HCT116 (cell line): ENCODE measurements at regions not wholly inside any gene's neighbourhood (a gene's known extent, or its start where the extent isn't known, plus 50 kb on each side); places are given as distances from the start of the nearest gene placed in this dataset.
"Not testable (repeated sequence)": the region's sequence is repeated elsewhere in the genome, so short reads cannot be mapped to it uniquely, and the experiment has no call there.

Source experiments
- ATAC-seq: fragments of 200-7000 bp; cut with Tn5 transposase; 2 replicates; pipeline ENCODE4 v1.9.1; 2020; ENCODE audit warnings: mild to moderate bottlenecking, moderate library complexity
- BruUV-seq: library from RNA; stranded (reverse); fragments of 400-500 nt; replicated peaks from 2 replicates; lab custom pipeline; 2021; lab: Mats Ljungman, UMichigan
- CTCF ChIA-PET: fragments of 300-600 bp; sonication (Branson Sonifier 250); formaldehyde crosslinking; loops from one replicate; lab custom pipeline; 2021; ENCODE audit warnings: antibody characterized with exemption; lab: Charles Lee
- POLR2A ChIA-PET: fragments of 300-600, 350-600 bp; sonication (Branson Sonifier 250); formaldehyde crosslinking; loops from one replicate; lab custom pipeline; 2021; ENCODE audit warnings: antibody characterized with exemption; lab: Charles Lee
- RAD21 ChIA-PET, 2 experiments: fragments of 300-600 bp; sonication (Branson Sonifier 250); formaldehyde crosslinking; loops; one replicate each; lab custom pipeline; 2023; ENCODE audit warnings: low total read pairs in 2 of 2; ENCODE audit not compliant: uncharacterized antibody in 2 of 2, unreplicated experiment in 2 of 2, low non-redundant PET in 1 of 2; lab: Charles Lee
- DNase-seq: peaks from one replicate; pipeline ENCODE4 v3.0.0-alpha.2; 2010; ENCODE audit warnings: low read depth, low spot score
- H2AFZ ChIP-seq: fragments of 200-600 bp; shearing (Covaris generic), sonication (generic); 2 replicates; pipeline ENCODE4 v1.6.1; 2017; ENCODE audit warnings: low read depth, mixed run types, mixed read lengths, antibody characterized with exemption, low read length; ENCODE audit not compliant: poor library complexity, severe bottlenecking
- H3K27ac ChIP-seq: 2 replicates; pipeline ENCODE4 v1.5.1; 2012; ENCODE audit warnings: low read depth, low read length
- H3K27me3 ChIP-seq: fragments of 200-600 bp; sonication (generic); 2 replicates; pipeline ENCODE4 v1.6.1; 2016; ENCODE audit warnings: mixed run types, low read length, mixed read lengths; ENCODE audit not compliant: insufficient read depth
- H3K36me3 ChIP-seq, 2 experiments: fragments of 200-500 bp in 1 of 2; fragments of 200-600 bp in 1 of 2; sonication (Bioruptor generic) in 1 of 2; sonication (generic) in 1 of 2; 2 replicates each; pipeline versions ENCODE4 v1.5.1 to v1.6.1; 2014 to 2016; ENCODE audit warnings: low read length in 2 of 2, inconsistent platforms in 1 of 2, mixed read lengths in 1 of 2, mixed run types in 1 of 2; ENCODE audit not compliant: insufficient read depth in 2 of 2, control insufficient read depth in 1 of 2
- H3K4me1 ChIP-seq, 2 experiments: fragments of 200-600 bp in 1 of 2; sonication (generic) in 1 of 2; 2 replicates each; pipeline versions ENCODE4 v1.5.1 to v1.6.1; 2012 to 2017; ENCODE audit warnings: low read length in 2 of 2, inconsistent platforms in 1 of 2, mild to moderate bottlenecking in 1 of 2, mixed read lengths in 1 of 2, mixed run types in 1 of 2, moderate library complexity in 1 of 2; ENCODE audit not compliant: insufficient read depth in 2 of 2, control insufficient read depth in 1 of 2
- H3K4me2 ChIP-seq: fragments of 200-600 bp; sonication (generic); 2 replicates; pipeline ENCODE4 v1.6.1; 2017; ENCODE audit warnings: mixed run types, low read length, mixed read lengths
- H3K4me3 ChIP-seq, 2 experiments: fragments of 200-600 bp in 1 of 2; sonication (generic) in 1 of 2; replicated peaks in 1 of 2; 2 replicates each; pipeline ENCODE4 v1.5.1; 2011 to 2016; ENCODE audit warnings: low read length in 2 of 2, control low read depth in 1 of 2, low read depth in 1 of 2, mild to moderate bottlenecking in 1 of 2, mixed read lengths in 1 of 2, mixed run types in 1 of 2
- H3K79me2 ChIP-seq: fragments of 200-600 bp; sonication (generic); 2 replicates; pipeline ENCODE4 v1.6.1; 2017; ENCODE audit warnings: mild to moderate bottlenecking, mixed run types, low read length, moderate library complexity, mixed read lengths; ENCODE audit not compliant: insufficient read depth
- H3K9ac ChIP-seq: fragments of 200-600 bp; sonication (generic); 2 replicates; pipeline ENCODE4 v1.6.1; 2016; ENCODE audit warnings: low read length, mixed read lengths
- H3K9me2 ChIP-seq: fragments of 200-600 bp; sonication (generic), shearing (Covaris generic); 2 replicates; pipeline ENCODE4 v1.6.1; 2017; ENCODE audit warnings: mixed run types, mild to moderate bottlenecking, moderate library complexity; ENCODE audit not compliant: insufficient read depth
- H3K9me3 ChIP-seq, 2 experiments: fragments of 200-500 bp in 1 of 2; fragments of 200-600 bp in 1 of 2; sonication (Bioruptor generic) in 1 of 2; sonication (generic) in 1 of 2; 2 replicates each; pipeline ENCODE4 v1.6.1; 2014 to 2017; ENCODE audit warnings: low read length in 2 of 2, mixed read lengths in 2 of 2, inconsistent platforms in 1 of 2, low read depth in 1 of 2, mild to moderate bottlenecking in 1 of 2, mixed run types in 1 of 2, moderate library complexity in 1 of 2; ENCODE audit not compliant: control insufficient read depth in 1 of 2, insufficient read depth in 1 of 2
- H4K20me1 ChIP-seq: fragments of 200-600 bp; sonication (generic), shearing (Covaris generic); 2 replicates; pipeline ENCODE4 v1.6.1; 2017; ENCODE audit warnings: mixed run types, mild to moderate bottlenecking, moderate library complexity; ENCODE audit not compliant: insufficient read depth
- ATF3 ChIP-seq: IDR thresholded peaks from 2 replicates; pipeline ENCODE4 v1.6.1; 2012
- CBX3 ChIP-seq: IDR thresholded peaks from 2 replicates; pipeline ENCODE4 v1.6.1; 2012; ENCODE audit warnings: low read depth
- EGR1 ChIP-seq: IDR thresholded peaks from 2 replicates; pipeline ENCODE4 v1.6.1; 2012; ENCODE audit warnings: low read depth
- FOSL1 ChIP-seq: IDR thresholded peaks from 2 replicates; pipeline ENCODE4 v1.6.1; 2012; ENCODE audit warnings: low read depth
- MAX ChIP-seq: IDR thresholded peaks from 2 replicates; pipeline ENCODE4 v1.6.1; 2012
- POLR2AphosphoS5 ChIP-seq: IDR thresholded peaks from 2 replicates; pipeline ENCODE4 v1.6.1; 2011; ENCODE audit warnings: mild to moderate bottlenecking, low read depth, low read length, moderate library complexity
- REST ChIP-seq: IDR thresholded peaks from 2 replicates; pipeline ENCODE4 v1.6.1; 2012; ENCODE audit warnings: low read depth
- SIN3A ChIP-seq: IDR thresholded peaks from 2 replicates; pipeline ENCODE4 v1.6.1; 2012; ENCODE audit warnings: low read depth
- YY1 ChIP-seq: IDR thresholded peaks from 2 replicates; pipeline ENCODE4 v1.6.1; 2011; ENCODE audit warnings: low read length, low read depth, moderate library complexity, mild to moderate bottlenecking; ENCODE audit not compliant: insufficient replicate concordance; ENCODE audit errors: extremely low read depth
- ZFX ChIP-seq: fragments of 450-650 bp; IDR thresholded peaks from 2 replicates; pipeline ENCODE4 v1.6.1; 2017
- ZNF274 ChIP-seq: fragments of 200-500 bp; sonication (Bioruptor generic); IDR thresholded peaks from 2 replicates; pipeline ENCODE4 v1.6.1; 2014; ENCODE audit warnings: mild to moderate bottlenecking, low read depth, low read length, inconsistent platforms
- intact Hi-C: fragments of 100-400 bp; cut with micrococcal nuclease; formaldehyde crosslinking; loops from 2 replicates; pipeline ENCODE4 v1.10.0; 2022
- TF ChIP-seq, protein P1 (sequence below), 3 experiments: fragments of 200-600 bp in 1 of 3; sonication (generic) in 1 of 3; IDR thresholded peaks in 2 of 3; conservative IDR thresholded peaks in 1 of 3; 2 replicates each; pipeline ENCODE4 v1.5.1; 2012 to 2017; ENCODE audit warnings: low read depth in 2 of 3, low read length in 2 of 3, antibody characterized with exemption in 1 of 3, borderline replicate concordance in 1 of 3, control low read depth in 1 of 3, mild to moderate bottlenecking in 1 of 3, mixed read lengths in 1 of 3, mixed run types in 1 of 3, moderate library complexity in 1 of 3; ENCODE audit not compliant: insufficient read depth in 1 of 3

DNA sequence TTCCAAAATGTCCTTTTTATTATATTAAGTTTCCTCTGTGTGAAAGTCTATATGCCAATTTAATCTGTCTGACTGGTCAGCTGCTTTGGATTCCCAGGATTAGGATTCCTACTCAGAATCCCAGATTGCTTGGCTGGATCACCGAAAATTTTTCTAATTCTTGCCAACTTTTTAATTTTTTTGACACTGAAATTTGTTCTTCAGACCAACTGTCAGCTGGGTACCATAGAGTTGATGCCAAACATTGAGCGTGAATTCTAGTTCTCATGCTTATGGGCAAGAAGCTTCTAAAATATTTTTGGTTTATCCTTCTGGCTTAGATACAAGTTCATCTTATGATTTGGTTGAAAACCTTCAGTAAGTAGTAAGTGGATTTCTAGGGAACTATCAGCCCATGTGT lies 1611.4 kb upstream of the FLRT2 start:
- intact Hi-C loops = no loop called here
- H3K36me3 ChIP-seq = no peaks in the 10 kb centered on the region
- BruUV-seq = no TSS peak
- no peak overlapping the region for H3K9ac ChIP-seq
- DNase-seq (no peak), ATAC-seq (no peak)
- CTCF ChIA-PET = no interaction called here
- no peaks in the 10 kb centered on the region for H3K79me2 ChIP-seq
- H4K20me1 ChIP-seq = no peaks in the 10 kb centered on the region
- H2AFZ ChIP-seq = no peak overlapping the region
- no peak overlapping the region for H3K4me2 ChIP-seq
- no peaks in the 10 kb centered on the region for H3K27me3 ChIP-seq
- H3K4me3 ChIP-seq = no peak overlapping the region
- no peak overlapping the region for H3K27ac ChIP-seq
- RAD21 ChIA-PET = no interaction called here
- POLR2A ChIA-PET = no interaction called here
- TF ChIP-seq MAX (no peak), ZFX (no peak), SIN3A (no peak), POLR2AphosphoS5 (no peak), YY1 (no peak), CBX3 (no peak), REST (no peak), FOSL1 (no peak), ATF3 (no peak), EGR1 (no peak), ZNF274 (no peak)
- TF ChIP-seq, protein P1, sequence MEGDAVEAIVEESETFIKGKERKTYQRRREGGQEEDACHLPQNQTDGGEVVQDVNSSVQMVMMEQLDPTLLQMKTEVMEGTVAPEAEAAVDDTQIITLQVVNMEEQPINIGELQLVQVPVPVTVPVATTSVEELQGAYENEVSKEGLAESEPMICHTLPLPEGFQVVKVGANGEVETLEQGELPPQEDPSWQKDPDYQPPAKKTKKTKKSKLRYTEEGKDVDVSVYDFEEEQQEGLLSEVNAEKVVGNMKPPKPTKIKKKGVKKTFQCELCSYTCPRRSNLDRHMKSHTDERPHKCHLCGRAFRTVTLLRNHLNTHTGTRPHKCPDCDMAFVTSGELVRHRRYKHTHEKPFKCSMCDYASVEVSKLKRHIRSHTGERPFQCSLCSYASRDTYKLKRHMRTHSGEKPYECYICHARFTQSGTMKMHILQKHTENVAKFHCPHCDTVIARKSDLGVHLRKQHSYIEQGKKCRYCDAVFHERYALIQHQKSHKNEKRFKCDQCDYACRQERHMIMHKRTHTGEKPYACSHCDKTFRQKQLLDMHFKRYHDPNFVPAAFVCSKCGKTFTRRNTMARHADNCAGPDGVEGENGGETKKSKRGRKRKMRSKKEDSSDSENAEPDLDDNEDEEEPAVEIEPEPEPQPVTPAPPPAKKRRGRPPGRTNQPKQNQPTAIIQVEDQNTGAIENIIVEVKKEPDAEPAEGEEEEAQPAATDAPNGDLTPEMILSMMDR (IDR thresholded peaks at IDR 0.05 in 2 of 3, conservative IDR thresholded peaks at IDR 0.05 in 1 of 3; ENCODE audit: borderline replicate concordance in 1 of 3, insufficient read depth in 1 of 3, low read depth in 2 of 3, low read length in 2 of 3) = no peak
- no peaks in the 10 kb centered on the region for H3K9me2 ChIP-seq
- no peaks in the 10 kb centered on the region for H3K4me1 ChIP-seq
- H3K9me3 ChIP-seq = peaks cover 6 to 9% of the 10 kb centered on the region in 2 experiments; a peak in 2 of 4 replicates

DNA sequence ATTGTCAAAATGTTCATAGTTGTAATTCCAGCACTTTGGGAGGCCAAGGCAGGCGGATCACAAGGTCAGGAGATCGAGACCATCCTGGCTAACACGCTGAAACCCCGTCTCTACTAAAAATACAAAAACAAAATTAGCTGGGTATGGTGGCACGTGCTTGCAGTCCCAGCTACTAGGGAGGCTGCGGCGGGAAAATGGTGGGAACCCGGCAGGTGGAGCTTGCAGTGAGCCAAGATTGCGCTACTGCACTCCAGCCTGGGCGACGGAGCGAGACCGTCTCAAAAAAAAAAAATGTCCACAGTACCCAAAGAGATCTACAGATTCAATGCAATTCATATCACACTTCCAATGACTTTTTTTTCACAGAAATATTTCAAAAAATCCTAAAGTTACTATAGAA lies 1610.3 kb upstream of the FLRT2 start:
- DNase-seq, H2AFZ ChIP-seq, POLR2A ChIA-PET, ATAC-seq, H3K4me1 ChIP-seq, H4K20me1 ChIP-seq, RAD21 ChIA-PET, BruUV-seq, CTCF ChIA-PET, H3K36me3 ChIP-seq, H3K79me2 ChIP-seq, H3K27me3 ChIP-seq, intact Hi-C loops, H3K27ac ChIP-seq, H3K9me2 ChIP-seq, H3K4me3 ChIP-seq, H3K9ac ChIP-seq, H3K4me2 ChIP-seq: not testable (repeated sequence)
- peaks cover 9 to 11% of the 10 kb centered on the region in 2 experiments; a peak in 2 of 4 replicates for H3K9me3 ChIP-seq
